ENCODE measurements at regions not wholly inside any gene's neighbourhood (a gene's known extent, or its start where the extent isn't known, plus 50 kb on each side); places are given as distances from the start of the nearest gene placed in this dataset.

DNA sequence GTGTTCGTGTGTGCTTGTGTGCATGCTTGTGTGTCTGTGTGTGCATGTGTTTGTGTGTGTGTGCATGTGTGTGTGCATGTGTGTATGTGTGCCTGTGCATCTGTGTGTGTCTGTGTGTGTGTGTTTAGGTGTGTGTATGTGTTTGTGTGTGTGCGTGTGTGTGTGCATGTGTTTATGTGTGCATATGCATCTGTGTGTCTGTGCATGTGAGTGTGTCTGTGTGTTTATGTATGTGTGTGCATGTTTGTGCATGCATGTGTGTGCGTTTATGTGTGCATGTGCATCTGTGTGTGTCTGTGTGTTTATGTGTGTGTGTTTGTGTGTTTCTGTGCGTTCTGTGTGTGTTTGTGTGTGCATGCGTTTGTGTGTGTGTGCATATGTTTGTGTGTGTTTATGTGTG lies 106.6 kb upstream of the TNRC6C start:
- TF ChIP-seq, protein P1, sequence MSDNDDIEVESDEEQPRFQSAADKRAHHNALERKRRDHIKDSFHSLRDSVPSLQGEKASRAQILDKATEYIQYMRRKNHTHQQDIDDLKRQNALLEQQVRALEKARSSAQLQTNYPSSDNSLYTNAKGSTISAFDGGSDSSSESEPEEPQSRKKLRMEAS (IDR thresholded peaks at IDR 0.05), result no peak
- TF ChIP-seq CREB1 (IDR thresholded peaks at IDR 0.05; ENCODE audit: low read depth) (no peak), TAF1 (IDR thresholded peaks at IDR 0.05; ENCODE audit: low read depth) (no peak)
- TF ChIP-seq, protein P2, sequence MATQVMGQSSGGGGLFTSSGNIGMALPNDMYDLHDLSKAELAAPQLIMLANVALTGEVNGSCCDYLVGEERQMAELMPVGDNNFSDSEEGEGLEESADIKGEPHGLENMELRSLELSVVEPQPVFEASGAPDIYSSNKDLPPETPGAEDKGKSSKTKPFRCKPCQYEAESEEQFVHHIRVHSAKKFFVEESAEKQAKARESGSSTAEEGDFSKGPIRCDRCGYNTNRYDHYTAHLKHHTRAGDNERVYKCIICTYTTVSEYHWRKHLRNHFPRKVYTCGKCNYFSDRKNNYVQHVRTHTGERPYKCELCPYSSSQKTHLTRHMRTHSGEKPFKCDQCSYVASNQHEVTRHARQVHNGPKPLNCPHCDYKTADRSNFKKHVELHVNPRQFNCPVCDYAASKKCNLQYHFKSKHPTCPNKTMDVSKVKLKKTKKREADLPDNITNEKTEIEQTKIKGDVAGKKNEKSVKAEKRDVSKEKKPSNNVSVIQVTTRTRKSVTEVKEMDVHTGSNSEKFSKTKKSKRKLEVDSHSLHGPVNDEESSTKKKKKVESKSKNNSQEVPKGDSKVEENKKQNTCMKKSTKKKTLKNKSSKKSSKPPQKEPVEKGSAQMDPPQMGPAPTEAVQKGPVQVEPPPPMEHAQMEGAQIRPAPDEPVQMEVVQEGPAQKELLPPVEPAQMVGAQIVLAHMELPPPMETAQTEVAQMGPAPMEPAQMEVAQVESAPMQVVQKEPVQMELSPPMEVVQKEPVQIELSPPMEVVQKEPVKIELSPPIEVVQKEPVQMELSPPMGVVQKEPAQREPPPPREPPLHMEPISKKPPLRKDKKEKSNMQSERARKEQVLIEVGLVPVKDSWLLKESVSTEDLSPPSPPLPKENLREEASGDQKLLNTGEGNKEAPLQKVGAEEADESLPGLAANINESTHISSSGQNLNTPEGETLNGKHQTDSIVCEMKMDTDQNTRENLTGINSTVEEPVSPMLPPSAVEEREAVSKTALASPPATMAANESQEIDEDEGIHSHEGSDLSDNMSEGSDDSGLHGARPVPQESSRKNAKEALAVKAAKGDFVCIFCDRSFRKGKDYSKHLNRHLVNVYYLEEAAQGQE (IDR thresholded peaks at IDR 0.05; ENCODE audit: low read depth), result no peak

Data from Ishikawa (cell line).